GM23248 (cell line): ENCODE measurements at regions not wholly inside any gene's neighbourhood (a gene's known extent, or its start where the extent isn't known, plus 50 kb on each side); places are given as distances from the start of the nearest gene placed in this dataset.

Experiments used
- EZH2 ChIP-seq: fragments of 200-600 bp; sonication (generic); IDR thresholded peaks from 2 replicates; pipeline ENCODE4 v1.6.1; 2018; ENCODE audit warnings: antibody characterized with exemption, mild to moderate bottlenecking; ENCODE audit not compliant: insufficient read depth, poor library complexity, severe bottlenecking
- EZH2phosphoT487 ChIP-seq: fragments of 200-600 bp; sonication (generic); IDR thresholded peaks from 2 replicates; pipeline ENCODE4 v1.6.1; 2018; ENCODE audit warnings: antibody characterized with exemption, moderate library complexity, mild to moderate bottlenecking, low read depth; ENCODE audit not compliant: insufficient read depth

GRCh38 chr11:80007616-80008015, 566.8 kb upstream of the TENM4 start:
- TF ChIP-seq EZH2phosphoT487 (no peak), EZH2 (no peak)
